HG03565 (cell line): ENCODE measurements at regions not wholly inside any gene's neighbourhood (a gene's known extent, or its start where the extent isn't known, plus 50 kb on each side); places are given as distances from the start of the nearest gene placed in this dataset.

ENCODE experiments used
- ATAC-seq: cut with Tn5 transposase; IDR thresholded peaks from one replicate; pipeline ENCODE4 v1.9.1; 2021; ENCODE audit warnings: mild to moderate bottlenecking, moderate library complexity; ENCODE audit not compliant: unreplicated experiment

DNA sequence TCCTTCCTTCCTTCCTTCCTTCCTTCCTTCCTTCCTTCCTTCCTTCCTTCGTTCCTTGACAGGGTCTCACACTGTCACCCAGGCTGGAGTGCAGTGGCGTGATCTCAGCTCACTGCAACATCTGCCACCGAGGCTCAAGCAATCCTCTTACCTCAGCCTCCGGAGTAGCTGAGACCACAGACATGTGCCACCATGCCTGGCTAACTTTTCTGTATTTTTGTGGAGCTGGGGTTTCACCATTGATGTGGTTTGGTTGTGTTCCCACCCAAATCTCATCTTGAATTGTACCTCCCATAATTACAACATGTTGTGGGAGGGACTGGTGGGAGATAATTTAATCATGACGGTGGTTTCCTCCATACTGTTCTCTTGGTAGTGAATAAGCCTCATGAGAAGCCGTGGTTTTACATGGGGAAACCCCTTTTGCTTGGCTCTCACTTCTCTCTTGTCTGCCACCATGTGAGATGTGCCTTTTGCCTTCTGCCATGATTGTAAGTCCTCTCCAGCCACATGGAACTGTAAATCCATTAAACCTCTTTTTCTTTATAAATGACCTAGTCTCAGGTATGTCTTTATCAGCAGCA is 90.3 kb upstream of the MPHOSPH6 start:
- ATAC-seq, result no peak

DNA sequence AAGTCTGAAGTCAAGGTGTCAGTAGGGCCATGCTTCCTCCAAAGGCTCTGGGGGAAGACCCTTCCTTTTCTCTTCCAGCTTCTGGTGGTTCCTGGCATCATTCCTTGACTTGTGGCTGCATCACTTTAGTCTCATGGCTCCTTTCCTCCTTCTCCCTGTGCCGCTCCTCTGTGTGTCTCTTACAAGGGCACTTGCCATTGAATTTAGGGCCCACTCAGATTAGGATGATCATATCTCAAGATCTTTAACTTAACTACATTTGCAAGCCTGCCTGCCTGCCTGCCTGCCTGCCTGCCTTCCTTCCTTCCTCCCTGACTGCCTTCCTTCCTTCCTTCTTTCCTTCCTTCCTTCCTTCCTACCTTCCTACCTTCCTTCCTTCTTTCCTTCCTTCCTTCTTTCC is 89.7 kb upstream of the MPHOSPH6 start:
- ATAC-seq, result no peak

DNA sequence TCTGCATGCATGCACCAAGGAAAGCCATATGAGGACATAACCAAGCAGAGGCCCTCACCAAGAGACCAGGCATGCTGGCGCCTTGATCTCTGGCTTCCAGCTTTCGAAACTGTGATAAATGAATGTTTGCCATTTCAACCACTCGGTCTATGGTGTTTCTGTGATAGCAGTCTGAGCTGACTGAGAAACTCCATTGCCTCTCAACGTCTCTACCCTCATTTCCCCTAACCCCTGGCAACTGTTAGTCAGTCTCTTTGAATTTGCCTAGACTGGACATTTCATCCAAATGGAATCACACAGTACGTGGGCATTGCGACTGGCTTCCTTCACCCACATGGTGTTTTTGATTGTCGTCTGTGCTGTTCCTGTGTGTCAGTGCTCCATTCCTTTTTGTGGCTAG is 88.0 kb upstream of the MPHOSPH6 start:
- no peak for ATAC-seq

DNA sequence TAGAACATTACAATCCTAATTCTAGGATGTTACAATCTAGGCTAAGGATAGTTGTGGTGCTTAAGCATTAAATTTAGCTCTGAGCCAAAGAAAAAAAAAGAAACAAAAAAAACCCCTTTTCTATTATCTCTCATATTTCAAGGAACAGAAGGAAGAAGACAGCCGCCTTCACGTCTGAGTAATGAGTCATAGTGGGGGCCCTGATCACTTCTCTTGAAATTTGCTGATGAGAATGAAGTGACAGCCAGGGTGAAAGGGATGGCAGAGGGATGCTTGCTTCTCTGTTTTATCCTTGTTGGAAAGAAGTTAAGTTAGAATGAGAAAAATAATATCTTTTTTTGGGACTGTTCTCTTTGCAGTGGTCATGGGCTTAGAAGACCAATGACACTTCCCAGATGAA is 82.6 kb upstream of the MPHOSPH6 start:
- no peak for ATAC-seq

DNA sequence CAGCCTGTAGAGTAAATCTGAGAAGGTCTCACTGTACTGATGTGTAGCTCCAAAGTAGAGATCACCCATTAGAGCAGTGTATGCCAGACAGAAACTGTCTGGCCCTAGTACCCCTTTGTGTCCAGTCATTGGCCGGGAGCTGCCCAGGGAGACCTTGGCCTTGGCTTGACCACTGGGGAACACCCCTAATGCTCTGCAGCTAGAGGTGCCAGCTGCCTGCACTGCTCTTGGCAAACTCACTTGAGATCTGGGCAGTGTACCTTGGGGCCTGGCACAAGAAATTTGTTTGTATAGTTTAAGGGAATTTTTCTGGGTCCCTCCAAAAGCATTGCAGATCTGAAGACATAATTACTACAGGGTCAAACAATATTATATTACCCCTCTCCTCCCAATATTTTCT is 78.7 kb upstream of the MPHOSPH6 start:
- ATAC-seq, result no peak

DNA sequence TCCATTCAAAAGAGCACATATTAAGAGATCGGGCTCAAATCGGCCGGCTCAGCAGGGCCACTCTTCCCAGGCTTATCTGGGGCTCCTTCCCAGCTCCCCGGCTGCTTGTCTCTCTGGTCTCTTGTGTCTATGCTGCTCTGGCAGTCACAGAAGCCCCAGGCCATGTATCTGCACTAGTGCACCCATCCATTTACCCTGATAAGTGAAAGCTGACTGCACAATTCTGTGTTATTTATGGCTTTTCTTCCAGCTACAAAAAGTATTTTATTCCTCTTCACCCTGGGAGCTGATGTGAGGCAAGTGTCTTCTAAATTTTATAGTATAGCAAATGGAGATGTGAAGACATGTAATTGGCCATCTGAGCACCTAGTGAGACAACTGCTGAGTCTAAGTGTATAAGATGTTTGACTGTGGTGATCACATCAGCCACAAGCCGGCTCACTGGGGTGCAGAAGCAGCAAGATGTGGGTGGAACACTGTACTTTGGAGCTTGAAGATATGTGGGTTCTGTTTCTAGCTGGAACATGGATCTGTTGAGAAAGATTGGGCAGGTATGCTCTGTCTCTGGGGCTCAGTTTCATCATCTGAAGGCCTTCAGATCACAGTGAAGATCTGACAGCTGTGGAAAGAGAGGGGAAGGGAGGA is 78.1 kb upstream of the MPHOSPH6 start:
- ATAC-seq, result no peak

DNA sequence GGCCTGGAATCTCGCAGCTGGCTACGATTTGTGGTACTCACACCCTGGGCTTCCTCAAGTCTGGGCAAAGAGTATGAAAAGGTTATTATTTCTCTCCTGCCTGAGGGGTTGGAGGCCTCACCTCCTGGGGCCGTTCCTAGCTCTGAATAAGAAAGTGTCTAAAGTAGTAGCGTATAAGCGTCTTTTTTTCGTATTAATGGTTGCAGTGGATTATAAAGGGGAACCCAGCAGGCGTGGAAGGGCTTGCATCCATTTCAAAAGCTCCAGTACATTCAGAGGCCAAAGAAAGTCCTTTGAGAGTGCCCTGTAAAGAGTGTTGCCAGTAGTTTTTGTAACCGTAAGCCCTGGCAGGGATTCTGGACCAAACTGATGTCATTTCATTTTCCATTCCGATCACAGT is 72.2 kb upstream of the MPHOSPH6 start:
- no peak for ATAC-seq

DNA sequence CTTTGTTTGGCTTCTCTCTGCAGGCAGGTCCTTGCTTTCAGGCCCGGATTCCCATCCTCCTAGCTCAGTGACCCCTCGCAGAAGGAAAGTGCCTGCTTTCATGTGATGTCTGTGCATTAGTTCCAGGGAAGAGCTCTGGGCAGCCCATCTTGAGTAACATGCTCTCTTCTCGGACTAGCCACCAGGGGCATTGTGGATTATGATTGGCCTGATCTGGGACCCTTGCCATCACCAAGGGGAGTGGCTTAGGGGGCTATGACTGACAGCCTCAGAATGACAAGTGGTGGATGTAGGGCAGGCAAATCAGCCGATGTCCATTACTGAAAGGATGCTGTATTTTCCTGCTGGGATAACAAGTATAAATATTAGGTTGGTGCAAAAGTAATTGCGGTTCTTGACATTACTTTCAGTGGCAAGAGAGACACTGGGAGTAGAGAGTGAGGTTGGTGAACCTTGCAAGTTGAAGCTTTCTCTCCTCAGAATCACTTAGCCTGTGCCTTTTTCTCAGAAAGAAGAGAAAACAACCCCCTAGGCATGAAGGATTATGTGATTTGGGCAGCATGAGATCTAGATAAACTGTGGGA is 71.5 kb upstream of the MPHOSPH6 start:
- ATAC-seq, result no peak

DNA sequence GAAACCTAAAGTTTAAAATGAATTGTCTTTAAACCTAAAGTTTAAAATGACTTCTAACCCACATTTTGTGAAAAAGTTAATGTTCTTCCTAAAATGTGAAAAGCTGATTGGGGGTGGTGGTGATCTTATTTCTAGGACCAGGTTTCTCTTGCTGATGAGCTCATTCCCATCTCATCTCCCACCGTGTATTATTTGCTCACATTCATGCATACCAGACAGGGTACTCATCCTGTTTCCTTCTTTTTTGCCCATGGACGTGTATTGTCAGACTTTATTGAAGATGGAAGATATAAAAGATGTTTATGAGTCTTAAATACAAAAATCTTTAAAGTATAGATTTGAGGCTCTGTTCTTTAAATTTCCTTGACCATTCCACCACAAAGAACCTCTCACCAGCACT is 70.1 kb upstream of the MPHOSPH6 start:
- no peak for ATAC-seq

DNA sequence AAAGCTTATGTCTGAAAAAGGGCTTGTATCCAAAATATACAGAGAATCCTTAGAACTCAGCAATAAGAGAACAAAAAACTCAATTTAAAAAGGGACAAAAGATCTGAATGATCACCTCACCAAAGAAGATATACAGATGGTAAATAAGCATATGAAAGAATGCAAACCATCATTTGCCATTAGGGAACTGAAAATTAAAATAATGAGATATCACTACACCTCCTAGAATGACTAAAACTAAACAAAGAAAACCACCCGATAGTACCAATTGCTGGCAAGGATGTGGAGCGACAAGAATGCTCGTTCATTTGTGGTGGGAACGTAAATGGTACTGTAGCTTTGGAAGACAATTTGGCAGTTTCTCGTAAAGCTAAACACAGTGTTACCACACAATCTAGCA is 66.9 kb upstream of the MPHOSPH6 start:
- no peak for ATAC-seq

DNA sequence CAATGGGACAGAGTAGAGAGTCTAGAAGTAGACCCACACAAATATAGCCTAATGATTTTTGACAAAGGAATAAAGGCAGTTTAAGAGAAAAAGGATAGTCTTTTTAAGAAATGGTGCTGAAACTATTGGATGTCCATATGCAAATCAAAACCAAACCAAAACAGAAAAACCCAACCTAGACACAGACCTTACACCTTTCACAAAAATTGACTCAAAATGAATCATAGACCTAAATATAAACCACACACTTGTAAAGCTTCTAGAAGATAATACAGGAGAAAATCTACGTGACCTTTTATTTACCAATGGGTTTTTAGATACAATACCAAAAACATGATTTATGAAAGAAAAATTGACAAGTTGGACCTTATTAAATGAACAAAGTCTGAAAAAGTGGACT is 66.4 kb upstream of the MPHOSPH6 start:
- ATAC-seq, result no peak

DNA sequence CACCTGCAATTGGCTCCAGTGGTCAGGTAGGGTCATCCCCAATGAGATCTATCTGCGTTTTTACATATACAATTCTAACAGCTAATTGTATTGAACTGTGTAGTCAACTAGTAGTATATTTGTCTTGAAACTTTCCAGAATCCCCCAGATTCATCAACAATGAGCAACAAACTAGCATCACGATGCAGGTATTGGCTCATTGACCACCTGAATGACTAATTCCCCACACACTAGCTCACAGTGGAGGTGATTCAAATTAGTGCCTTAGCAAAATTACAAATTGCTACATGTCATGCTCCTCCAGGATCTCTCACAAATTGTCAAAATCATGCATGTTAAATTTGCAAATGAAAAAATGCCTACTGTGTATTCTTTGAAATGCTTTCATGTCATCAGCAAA is 62.8 kb upstream of the MPHOSPH6 start:
- no peak for ATAC-seq

DNA sequence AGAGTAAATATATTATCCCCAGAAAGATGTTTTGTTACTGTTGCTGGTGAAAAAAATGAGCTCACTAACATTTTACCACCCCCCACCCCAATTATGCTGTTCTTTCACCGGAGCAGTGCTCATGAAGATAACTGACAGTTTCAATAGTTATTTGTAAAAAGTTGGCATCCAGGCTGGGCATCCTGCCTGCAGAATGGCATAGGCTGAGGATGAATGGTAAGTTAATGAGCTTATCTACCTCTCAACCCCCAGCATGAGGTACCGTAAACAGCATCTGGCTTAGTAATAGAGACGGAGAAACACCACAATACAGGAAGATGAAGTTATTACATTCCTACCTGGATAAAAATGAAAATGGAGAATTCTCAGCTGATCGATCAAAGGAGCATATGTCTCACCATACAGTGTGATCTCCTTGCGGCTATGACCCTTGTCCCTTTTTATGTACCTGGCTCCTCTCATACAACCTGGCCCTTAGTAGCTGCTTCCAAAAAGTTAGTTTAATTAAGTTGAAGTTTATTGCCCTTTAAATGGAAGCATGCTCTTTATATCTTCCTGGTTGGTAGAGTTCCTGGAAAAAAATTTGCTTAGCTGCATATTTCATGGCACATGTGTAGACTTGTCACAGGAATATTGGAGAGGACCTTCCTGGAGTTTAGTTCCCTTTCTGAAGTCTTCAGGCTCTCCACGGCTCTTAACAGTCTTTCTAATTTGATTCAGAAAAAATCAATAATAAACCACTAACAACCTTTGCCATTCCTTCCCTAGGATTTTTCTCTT is 61.2 kb upstream of the MPHOSPH6 start:
- ATAC-seq, result no peak

DNA sequence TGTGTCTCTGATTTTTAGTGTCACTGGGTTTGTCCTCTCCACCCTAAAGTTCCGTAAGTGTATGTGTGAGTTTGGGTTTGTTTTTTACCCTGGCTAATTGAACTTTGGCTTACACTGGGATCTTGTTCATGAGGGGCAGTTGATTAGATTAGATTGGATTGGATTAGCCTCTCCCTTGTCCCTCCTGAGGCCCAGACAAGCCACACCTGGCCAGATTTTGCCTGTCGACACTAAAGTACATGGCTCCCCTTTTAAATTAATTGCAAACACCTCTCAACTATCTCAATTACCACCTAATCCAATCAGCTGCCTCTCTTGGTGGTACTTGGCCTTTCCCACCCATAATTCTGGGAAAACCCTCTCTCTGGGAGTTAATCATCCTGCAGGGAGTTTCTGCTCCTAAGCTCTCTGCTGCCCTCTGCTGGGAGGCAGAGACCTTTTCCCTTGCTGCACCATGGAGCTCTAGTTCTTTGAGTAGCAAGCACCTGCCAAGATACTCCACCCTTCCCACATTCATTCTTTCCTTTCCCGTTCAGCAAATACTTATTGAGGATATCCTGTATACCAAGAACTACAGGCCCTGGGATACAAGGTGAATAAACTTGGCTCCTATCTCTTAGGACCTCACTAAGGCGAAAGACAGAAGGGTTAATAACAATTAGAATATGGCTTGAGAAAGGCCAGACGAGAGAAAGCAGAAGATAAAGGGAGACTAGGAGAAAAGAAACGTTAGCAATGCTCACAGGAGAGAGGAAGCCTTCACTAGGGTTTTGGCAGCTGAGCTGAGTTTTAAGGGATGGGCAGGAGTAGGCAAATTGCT is 60.0 kb upstream of the MPHOSPH6 start:
- ATAC-seq, result no peak

DNA sequence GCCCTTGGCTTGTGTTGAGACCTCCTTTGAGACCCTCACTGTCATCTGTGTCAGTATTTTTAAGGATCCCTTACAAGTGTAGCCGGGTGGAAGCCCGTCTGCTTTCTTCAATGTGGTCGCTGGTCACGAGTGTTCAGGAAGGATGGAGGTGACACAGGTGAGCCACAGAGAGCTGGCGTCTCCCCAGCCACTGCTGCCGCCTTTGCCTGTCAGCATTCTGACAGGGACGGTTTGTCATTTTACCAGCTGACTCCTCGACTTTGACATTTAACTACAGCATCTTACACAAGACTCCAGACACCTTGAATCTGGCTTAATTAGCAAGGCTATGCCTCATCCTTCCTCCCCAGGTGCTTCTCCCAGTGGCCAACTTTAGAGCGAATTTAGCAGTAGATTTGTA is 56.3 kb upstream of the MPHOSPH6 start:
- ATAC-seq, result no peak

DNA sequence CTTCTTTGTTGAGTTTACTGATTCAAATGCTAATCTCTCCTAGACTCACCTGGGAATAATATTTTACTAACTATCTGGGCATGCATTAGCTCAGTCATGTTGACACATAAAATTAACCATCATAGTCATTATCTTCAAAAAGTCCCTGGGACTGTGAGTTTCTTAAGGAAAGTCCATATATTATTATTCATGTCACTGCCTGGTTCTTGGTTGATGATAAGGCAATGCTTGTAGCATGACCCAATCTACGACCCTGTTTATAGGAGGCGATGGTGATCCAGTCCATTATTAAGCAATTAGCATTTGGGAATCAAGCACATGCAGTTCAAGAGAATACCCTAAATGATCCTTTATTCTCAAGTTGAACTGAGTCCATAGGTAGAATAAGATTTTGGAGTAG is 54.8 kb upstream of the MPHOSPH6 start:
- no peak for ATAC-seq

DNA sequence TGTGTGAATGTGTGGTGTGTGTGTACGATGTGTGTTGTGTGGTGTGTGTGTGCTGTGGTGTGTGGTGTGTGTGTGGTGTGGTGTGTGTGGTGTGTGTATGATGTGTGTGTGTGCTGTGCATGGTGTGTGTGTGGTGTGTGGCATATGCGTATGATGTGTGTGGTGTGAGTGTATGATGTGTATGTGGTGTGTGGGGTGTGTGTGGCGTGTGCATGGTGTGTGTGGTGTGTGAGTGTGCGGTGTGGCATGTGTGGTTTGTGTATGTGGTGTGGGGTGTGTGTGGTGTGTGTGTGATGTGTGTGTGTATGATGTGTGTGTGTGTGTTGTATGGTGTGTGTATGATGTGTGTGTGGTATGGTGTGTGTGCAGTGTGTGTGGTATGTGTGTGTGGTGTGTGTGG is 50.5 kb upstream of the MPHOSPH6 start:
- ATAC-seq, result no peak
